ENCODE measurements at regions not wholly inside any gene's neighbourhood (a gene's known extent, or its start where the extent isn't known, plus 50 kb on each side); places are given as distances from the start of the nearest gene placed in this dataset.
A peak's percentile ranks its signal among the peaks of the same experiment; 100 is the strongest.

- no peak for DNase-seq
- no peak overlapping the region for H3K4me3 ChIP-seq (ENCODE audit: insufficient read depth in 1 of 2, low read depth in 1 of 2, low read length in 2 of 2)
- H4K8ac ChIP-seq (ENCODE audit: low read length) = no peak overlapping the region
- H3K18ac ChIP-seq (ENCODE audit: low read depth in 1 of 2, low read length in 2 of 2) = no peak overlapping the region
- H3K27me3 ChIP-seq (ENCODE audit: control insufficient read depth in 1 of 2, insufficient read depth in 1 of 2, low read length in 2 of 2) = no peaks in the 10 kb centered on the region
- no peak overlapping the region for H3K14ac ChIP-seq (ENCODE audit: low read length in 2 of 2)
- H3K9me3 ChIP-seq (ENCODE audit: control insufficient read depth, low read length) = peaks cover 10% of the 10 kb centered on the region
- H2BK120ac ChIP-seq (ENCODE audit: low read depth, low read length) = no peak overlapping the region
- no peaks in the 10 kb centered on the region for H3K79me1 ChIP-seq (replicated peaks; ENCODE audit: low read length, poor library complexity, severe bottlenecking)
- H4K91ac ChIP-seq (ENCODE audit: low read length) = no peak overlapping the region
- H3K23ac ChIP-seq (ENCODE audit: low read length in 2 of 2) = no peak overlapping the region
- H2AK5ac ChIP-seq (ENCODE audit: low read length, severe bottlenecking) = no peak overlapping the region
- no peak overlapping the region for H3K27ac ChIP-seq (ENCODE audit: low read length, poor library complexity, severe bottlenecking)
- H2BK12ac ChIP-seq (ENCODE audit: low read length in 2 of 2) = no peak overlapping the region
- no peak overlapping the region for H3K4me2 ChIP-seq (ENCODE audit: low read length, poor library complexity, severe bottlenecking)
- no peak overlapping the region for H2AFZ ChIP-seq (ENCODE audit: low read depth, low read length)
- H3K4ac ChIP-seq (ENCODE audit: low read depth in 1 of 2, low read length in 2 of 2) = no peak overlapping the region
- no peaks in the 10 kb centered on the region for H3K4me1 ChIP-seq (ENCODE audit: control insufficient read depth, insufficient read depth, low read depth, low read length)
- H2BK5ac ChIP-seq (ENCODE audit: low read depth, low read length, poor library complexity, severe bottlenecking) = no peak overlapping the region
- H3K36me3 ChIP-seq (ENCODE audit: control insufficient read depth in 1 of 2, insufficient read depth in 2 of 2, low read depth in 1 of 2, low read length in 2 of 2) = no peaks in the 10 kb centered on the region
- no peak overlapping the region for H2BK15ac ChIP-seq (ENCODE audit: low read depth, poor library complexity, severe bottlenecking)
- WGBS = 70% methylated on average over 1 of the region's 3 CpGs
- H3K9ac ChIP-seq (ENCODE audit: low read length) = no peak overlapping the region
Observed at GRCh38 chr3:30299674-30300385, 306.6 kb upstream of the TGFBR2 start.

- H3K4me1 ChIP-seq (ENCODE audit: control insufficient read depth, insufficient read depth, low read depth, low read length) = no peaks in the 10 kb centered on the region
- H4K91ac ChIP-seq (ENCODE audit: low read length) = peak overlapping the region; percentile 15
- H2BK15ac ChIP-seq (ENCODE audit: low read depth, poor library complexity, severe bottlenecking) = no peak overlapping the region
- H2AFZ ChIP-seq (ENCODE audit: low read depth, low read length) = no peak overlapping the region
- peak overlapping the region; percentile 66 for H2AK5ac ChIP-seq (ENCODE audit: low read length, severe bottlenecking)
- H4K8ac ChIP-seq (ENCODE audit: low read length) = no peak overlapping the region
- H3K14ac ChIP-seq (ENCODE audit: low read length in 2 of 2) = no peak overlapping the region
- H2BK12ac ChIP-seq (ENCODE audit: low read length in 2 of 2) = no peak overlapping the region
- H3K23ac ChIP-seq (ENCODE audit: low read length in 2 of 2) = no peak overlapping the region
- H3K9me3 ChIP-seq (ENCODE audit: control insufficient read depth, low read length) = peaks cover 14% of the 10 kb centered on the region
- DNase-seq = no peak
- no peaks in the 10 kb centered on the region for H3K36me3 ChIP-seq (ENCODE audit: control insufficient read depth in 1 of 2, insufficient read depth in 2 of 2, low read depth in 1 of 2, low read length in 2 of 2)
- no peak overlapping the region for H3K27ac ChIP-seq (ENCODE audit: low read length, poor library complexity, severe bottlenecking)
- H3K4me2 ChIP-seq (ENCODE audit: low read length, poor library complexity, severe bottlenecking) = no peak overlapping the region
- H3K79me1 ChIP-seq (replicated peaks; ENCODE audit: low read length, poor library complexity, severe bottlenecking) = no peaks in the 10 kb centered on the region
- H3K4me3 ChIP-seq (ENCODE audit: insufficient read depth in 1 of 2, low read depth in 1 of 2, low read length in 2 of 2) = no peak overlapping the region
- 100% methylated on average over 1 of the region's 1 CpG for WGBS
- peak overlapping the region; percentile 8 to 52 for H3K18ac ChIP-seq (ENCODE audit: low read depth in 1 of 2, low read length in 2 of 2)
- H3K27me3 ChIP-seq (ENCODE audit: control insufficient read depth in 1 of 2, insufficient read depth in 1 of 2, low read length in 2 of 2) = no peaks in the 10 kb centered on the region
- peak overlapping the region; percentile 13 for H2BK120ac ChIP-seq (ENCODE audit: low read depth, low read length)
- H3K4ac ChIP-seq (ENCODE audit: low read depth in 1 of 2, low read length in 2 of 2) = peak overlapping the region in 1 of 2 experiments; percentile 45
- no peak overlapping the region for H3K9ac ChIP-seq (ENCODE audit: low read length)
- H2BK5ac ChIP-seq (ENCODE audit: low read depth, low read length, poor library complexity, severe bottlenecking) = no peak overlapping the region
Observed at GRCh38 chr3:30300809-30301208, 305.6 kb upstream of the TGFBR2 start.

- Histone ChIP-seq H4K91ac (ENCODE audit: low read length) (no peak overlapping the region), H3K27me3 (ENCODE audit: control insufficient read depth in 1 of 2, insufficient read depth in 1 of 2, low read length in 2 of 2) (no peaks in the 10 kb centered on the region), H2AK5ac (ENCODE audit: low read length, severe bottlenecking) (no peak overlapping the region), H3K79me1 (replicated peaks; ENCODE audit: low read length, poor library complexity, severe bottlenecking) (no peaks in the 10 kb centered on the region), H3K27ac (ENCODE audit: low read length, poor library complexity, severe bottlenecking) (no peak overlapping the region), H2BK15ac (ENCODE audit: low read depth, poor library complexity, severe bottlenecking) (no peak overlapping the region), H3K36me3 (ENCODE audit: control insufficient read depth in 1 of 2, insufficient read depth in 2 of 2, low read depth in 1 of 2, low read length in 2 of 2) (no peaks in the 10 kb centered on the region), H3K4me3 (ENCODE audit: insufficient read depth in 1 of 2, low read depth in 1 of 2, low read length in 2 of 2) (no peak overlapping the region), H3K23ac (ENCODE audit: low read length in 2 of 2) (no peak overlapping the region), H3K9me3 (ENCODE audit: control insufficient read depth, low read length) (peaks cover 14% of the 10 kb centered on the region), H4K8ac (ENCODE audit: low read length) (no peak overlapping the region), H3K14ac (ENCODE audit: low read length in 2 of 2) (no peak overlapping the region), H2AFZ (ENCODE audit: low read depth, low read length) (no peak overlapping the region), H2BK12ac (ENCODE audit: low read length in 2 of 2) (no peak overlapping the region), H2BK120ac (ENCODE audit: low read depth, low read length) (no peak overlapping the region), H3K18ac (ENCODE audit: low read depth in 1 of 2, low read length in 2 of 2) (no peak overlapping the region), H3K9ac (ENCODE audit: low read length) (no peak overlapping the region), H3K4me1 (ENCODE audit: control insufficient read depth, insufficient read depth, low read depth, low read length) (no peaks in the 10 kb centered on the region), H3K4ac (ENCODE audit: low read depth in 1 of 2, low read length in 2 of 2) (no peak overlapping the region), H3K4me2 (ENCODE audit: low read length, poor library complexity, severe bottlenecking) (no peak overlapping the region), H2BK5ac (ENCODE audit: low read depth, low read length, poor library complexity, severe bottlenecking) (no peak overlapping the region)
- no peak for DNase-seq
- WGBS = 79% methylated on average over 3 of the region's 5 CpGs
Observed at GRCh38 chr3:30302027-30302426, 304.4 kb upstream of the TGFBR2 start.

- H4K8ac ChIP-seq (ENCODE audit: low read length) = no peak overlapping the region
- no peaks in the 10 kb centered on the region for H3K79me1 ChIP-seq (replicated peaks; ENCODE audit: low read length, poor library complexity, severe bottlenecking)
- no peak overlapping the region for H2AK5ac ChIP-seq (ENCODE audit: low read length, severe bottlenecking)
- H2BK12ac ChIP-seq (ENCODE audit: low read length in 2 of 2) = no peak overlapping the region
- no peak overlapping the region for H2BK5ac ChIP-seq (ENCODE audit: low read depth, low read length, poor library complexity, severe bottlenecking)
- H3K27me3 ChIP-seq (ENCODE audit: control insufficient read depth in 1 of 2, insufficient read depth in 1 of 2, low read length in 2 of 2) = no peaks in the 10 kb centered on the region
- H3K4me1 ChIP-seq (ENCODE audit: control insufficient read depth, insufficient read depth, low read depth, low read length) = no peaks in the 10 kb centered on the region
- H2BK15ac ChIP-seq (ENCODE audit: low read depth, poor library complexity, severe bottlenecking) = no peak overlapping the region
- H3K4me3 ChIP-seq (ENCODE audit: insufficient read depth in 1 of 2, low read depth in 1 of 2, low read length in 2 of 2) = peak overlapping the region in 1 of 2 experiments; percentile 12
- H2AFZ ChIP-seq (ENCODE audit: low read depth, low read length) = no peak overlapping the region
- H3K4me2 ChIP-seq (ENCODE audit: low read length, poor library complexity, severe bottlenecking) = no peak overlapping the region
- DNase-seq = no peak
- H3K14ac ChIP-seq (ENCODE audit: low read length in 2 of 2) = no peak overlapping the region
- 100% methylated on average over 2 of the region's 2 CpGs for WGBS
- H3K27ac ChIP-seq (ENCODE audit: low read length, poor library complexity, severe bottlenecking) = no peak overlapping the region
- no peak overlapping the region for H3K18ac ChIP-seq (ENCODE audit: low read depth in 1 of 2, low read length in 2 of 2)
- no peak overlapping the region for H2BK120ac ChIP-seq (ENCODE audit: low read depth, low read length)
- peaks cover 14% of the 10 kb centered on the region for H3K9me3 ChIP-seq (ENCODE audit: control insufficient read depth, low read length)
- H3K36me3 ChIP-seq (ENCODE audit: control insufficient read depth in 1 of 2, insufficient read depth in 2 of 2, low read depth in 1 of 2, low read length in 2 of 2) = no peaks in the 10 kb centered on the region
- no peak overlapping the region for H3K23ac ChIP-seq (ENCODE audit: low read length in 2 of 2)
- no peak overlapping the region for H3K9ac ChIP-seq (ENCODE audit: low read length)
- no peak overlapping the region for H4K91ac ChIP-seq (ENCODE audit: low read length)
- H3K4ac ChIP-seq (ENCODE audit: low read depth in 1 of 2, low read length in 2 of 2) = no peak overlapping the region
Observed at GRCh38 chr3:30303770-30304169, 302.6 kb upstream of the TGFBR2 start.
